ENCODE measurements at regions not wholly inside any gene's neighbourhood (a gene's known extent, or its start where the extent isn't known, plus 50 kb on each side); places are given as distances from the start of the nearest gene placed in this dataset.

- no peak overlapping the region for H3K9ac ChIP-seq (ENCODE audit: low read depth, low read length)
Measured at GRCh38 chr11:100536979-100537378, 150.1 kb upstream of the ARHGAP42 start.

GRCh38 chr11:100543386-100543785 lies 143.7 kb upstream of the ARHGAP42 start:
- no peak overlapping the region for H3K4me2 ChIP-seq (ENCODE audit: low read length)
- H3K9me3 ChIP-seq (replicated peaks; ENCODE audit: low read length) = no peaks in the 10 kb centered on the region

More at GRCh38 chr11:100536979-100537378, 150.1 kb upstream of the ARHGAP42 start:
- H3K4me3 ChIP-seq (ENCODE audit: low read length) = no peak overlapping the region
- H3K4me1 ChIP-seq (ENCODE audit: control insufficient read depth, insufficient read depth, low read length) = no peaks in the 10 kb centered on the region
- H3K36me3 ChIP-seq (ENCODE audit: insufficient read depth, low read length) = no peaks in the 10 kb centered on the region
- H3K27me3 ChIP-seq (ENCODE audit: control insufficient read depth, insufficient read depth, low read length) = peaks cover 7% of the 10 kb centered on the region
- no peaks in the 10 kb centered on the region for H3K9me3 ChIP-seq (replicated peaks; ENCODE audit: low read length)
- H3K4me2 ChIP-seq (ENCODE audit: low read length) = no peak overlapping the region

GRCh38 chr11:100545556-100545955 lies 141.5 kb upstream of the ARHGAP42 start:
- Histone ChIP-seq H3K27me3 (ENCODE audit: control insufficient read depth, insufficient read depth, low read length) (no peaks in the 10 kb centered on the region), H3K9ac (ENCODE audit: low read depth, low read length) (no peak overlapping the region), H3K4me2 (ENCODE audit: low read length) (no peak overlapping the region), H3K9me3 (replicated peaks; ENCODE audit: low read length) (no peaks in the 10 kb centered on the region), H3K4me1 (ENCODE audit: control insufficient read depth, insufficient read depth, low read length) (peaks cover 4% of the 10 kb centered on the region), H3K36me3 (ENCODE audit: insufficient read depth, low read length) (no peaks in the 10 kb centered on the region), H3K4me3 (ENCODE audit: low read length) (no peak overlapping the region)

More at GRCh38 chr11:100543386-100543785, 143.7 kb upstream of the ARHGAP42 start:
- Histone ChIP-seq H3K27me3 (ENCODE audit: control insufficient read depth, insufficient read depth, low read length) (peaks cover 3% of the 10 kb centered on the region), H3K4me3 (ENCODE audit: low read length) (no peak overlapping the region), H3K9ac (ENCODE audit: low read depth, low read length) (no peak overlapping the region), H3K4me1 (ENCODE audit: control insufficient read depth, insufficient read depth, low read length) (peaks cover 4% of the 10 kb centered on the region), H3K36me3 (ENCODE audit: insufficient read depth, low read length) (no peaks in the 10 kb centered on the region)

GRCh38 chr11:100545970-100546369 lies 141.1 kb upstream of the ARHGAP42 start:
- peaks cover 4% of the 10 kb centered on the region for H3K4me1 ChIP-seq (ENCODE audit: control insufficient read depth, insufficient read depth, low read length)
- H3K36me3 ChIP-seq (ENCODE audit: insufficient read depth, low read length) = no peaks in the 10 kb centered on the region
- H3K4me3 ChIP-seq (ENCODE audit: low read length) = no peak overlapping the region

GRCh38 chr11:100546714-100547113 lies 140.4 kb upstream of the ARHGAP42 start:
- Histone ChIP-seq H3K4me3 (ENCODE audit: low read length) (no peak overlapping the region), H3K36me3 (ENCODE audit: insufficient read depth, low read length) (no peaks in the 10 kb centered on the region), H3K4me1 (ENCODE audit: control insufficient read depth, insufficient read depth, low read length) (peaks cover 4% of the 10 kb centered on the region), H3K9ac (ENCODE audit: low read depth, low read length) (no peak overlapping the region), H3K4me2 (ENCODE audit: low read length) (no peak overlapping the region), H3K27me3 (ENCODE audit: control insufficient read depth, insufficient read depth, low read length) (no peaks in the 10 kb centered on the region), H3K9me3 (replicated peaks; ENCODE audit: low read length) (no peaks in the 10 kb centered on the region)

More at GRCh38 chr11:100545970-100546369, 141.1 kb upstream of the ARHGAP42 start:
- no peaks in the 10 kb centered on the region for H3K27me3 ChIP-seq (ENCODE audit: control insufficient read depth, insufficient read depth, low read length)
- H3K9ac ChIP-seq (ENCODE audit: low read depth, low read length) = no peak overlapping the region
- no peak overlapping the region for H3K4me2 ChIP-seq (ENCODE audit: low read length)
- no peaks in the 10 kb centered on the region for H3K9me3 ChIP-seq (replicated peaks; ENCODE audit: low read length)

GRCh38 chr11:100550298-100550697 lies 136.8 kb upstream of the ARHGAP42 start:
- Histone ChIP-seq H3K4me2 (ENCODE audit: low read length) (no peak overlapping the region), H3K36me3 (ENCODE audit: insufficient read depth, low read length) (no peaks in the 10 kb centered on the region), H3K4me1 (ENCODE audit: control insufficient read depth, insufficient read depth, low read length) (peaks cover 4% of the 10 kb centered on the region), H3K4me3 (ENCODE audit: low read length) (no peak overlapping the region), H3K27me3 (ENCODE audit: control insufficient read depth, insufficient read depth, low read length) (peaks cover 5% of the 10 kb centered on the region), H3K9me3 (replicated peaks; ENCODE audit: low read length) (no peaks in the 10 kb centered on the region), H3K9ac (ENCODE audit: low read depth, low read length) (no peak overlapping the region)

- peaks cover 4% of the 10 kb centered on the region for H3K4me1 ChIP-seq (ENCODE audit: control insufficient read depth, insufficient read depth, low read length)
Measured at GRCh38 chr11:100550912-100551632, 136.0 kb upstream of the ARHGAP42 start.

GRCh38 chr11:100555931-100556330 lies 131.2 kb upstream of the ARHGAP42 start:
- Histone ChIP-seq H3K36me3 (ENCODE audit: insufficient read depth, low read length) (no peaks in the 10 kb centered on the region), H3K27me3 (ENCODE audit: control insufficient read depth, insufficient read depth, low read length) (peaks cover 10% of the 10 kb centered on the region), H3K4me1 (ENCODE audit: control insufficient read depth, insufficient read depth, low read length) (peaks cover 4% of the 10 kb centered on the region), H3K9ac (ENCODE audit: low read depth, low read length) (no peak overlapping the region), H3K9me3 (replicated peaks; ENCODE audit: low read length) (no peaks in the 10 kb centered on the region), H3K4me2 (ENCODE audit: low read length) (no peak overlapping the region), H3K4me3 (ENCODE audit: low read length) (no peak overlapping the region)

More at GRCh38 chr11:100550912-100551632, 136.0 kb upstream of the ARHGAP42 start:
- Histone ChIP-seq H3K9me3 (replicated peaks; ENCODE audit: low read length) (no peaks in the 10 kb centered on the region), H3K36me3 (ENCODE audit: insufficient read depth, low read length) (no peaks in the 10 kb centered on the region), H3K4me2 (ENCODE audit: low read length) (no peak overlapping the region), H3K27me3 (ENCODE audit: control insufficient read depth, insufficient read depth, low read length) (peaks cover 10% of the 10 kb centered on the region), H3K4me3 (ENCODE audit: low read length) (no peak overlapping the region), H3K9ac (ENCODE audit: low read depth, low read length) (no peak overlapping the region)

- Histone ChIP-seq H3K4me2 (ENCODE audit: low read length) (no peak overlapping the region), H3K36me3 (ENCODE audit: insufficient read depth, low read length) (no peaks in the 10 kb centered on the region), H3K4me1 (ENCODE audit: control insufficient read depth, insufficient read depth, low read length) (peaks cover 9% of the 10 kb centered on the region), H3K27me3 (ENCODE audit: control insufficient read depth, insufficient read depth, low read length) (peaks cover 10% of the 10 kb centered on the region), H3K9me3 (replicated peaks; ENCODE audit: low read length) (no peaks in the 10 kb centered on the region), H3K9ac (ENCODE audit: low read depth, low read length) (no peak overlapping the region), H3K4me3 (ENCODE audit: low read length) (no peak overlapping the region)
Measured at GRCh38 chr11:100556781-100557180, 130.3 kb upstream of the ARHGAP42 start.

GRCh38 chr11:100557830-100558611 lies 129.1 kb upstream of the ARHGAP42 start:
- peaks cover 7% of the 10 kb centered on the region for H3K27me3 ChIP-seq (ENCODE audit: control insufficient read depth, insufficient read depth, low read length)
- no peak overlapping the region for H3K9ac ChIP-seq (ENCODE audit: low read depth, low read length)
- H3K36me3 ChIP-seq (ENCODE audit: insufficient read depth, low read length) = no peaks in the 10 kb centered on the region
- no peaks in the 10 kb centered on the region for H3K9me3 ChIP-seq (replicated peaks; ENCODE audit: low read length)
- H3K4me1 ChIP-seq (ENCODE audit: control insufficient read depth, insufficient read depth, low read length) = peaks cover 19% of the 10 kb centered on the region
- H3K4me2 ChIP-seq (ENCODE audit: low read length) = no peak overlapping the region
- no peak overlapping the region for H3K4me3 ChIP-seq (ENCODE audit: low read length)

- peaks cover 5% of the 10 kb centered on the region for H3K27me3 ChIP-seq (ENCODE audit: control insufficient read depth, insufficient read depth, low read length)
- peaks cover 19% of the 10 kb centered on the region for H3K4me1 ChIP-seq (ENCODE audit: control insufficient read depth, insufficient read depth, low read length)
- H3K4me3 ChIP-seq (ENCODE audit: low read length) = no peak overlapping the region
- H3K9me3 ChIP-seq (replicated peaks; ENCODE audit: low read length) = no peaks in the 10 kb centered on the region
- no peaks in the 10 kb centered on the region for H3K36me3 ChIP-seq (ENCODE audit: insufficient read depth, low read length)
- no peak overlapping the region for H3K4me2 ChIP-seq (ENCODE audit: low read length)
- H3K9ac ChIP-seq (ENCODE audit: low read depth, low read length) = no peak overlapping the region
Measured at GRCh38 chr11:100560606-100561005, 126.5 kb upstream of the ARHGAP42 start.
